ENCODE measurements at regions not wholly inside any gene's neighbourhood (a gene's known extent, or its start where the extent isn't known, plus 50 kb on each side); places are given as distances from the start of the nearest gene placed in this dataset.
"Not testable (repeated sequence)": the region's sequence is repeated elsewhere in the genome, so short reads cannot be mapped to it uniquely, and the experiment has no call there.

DNA sequence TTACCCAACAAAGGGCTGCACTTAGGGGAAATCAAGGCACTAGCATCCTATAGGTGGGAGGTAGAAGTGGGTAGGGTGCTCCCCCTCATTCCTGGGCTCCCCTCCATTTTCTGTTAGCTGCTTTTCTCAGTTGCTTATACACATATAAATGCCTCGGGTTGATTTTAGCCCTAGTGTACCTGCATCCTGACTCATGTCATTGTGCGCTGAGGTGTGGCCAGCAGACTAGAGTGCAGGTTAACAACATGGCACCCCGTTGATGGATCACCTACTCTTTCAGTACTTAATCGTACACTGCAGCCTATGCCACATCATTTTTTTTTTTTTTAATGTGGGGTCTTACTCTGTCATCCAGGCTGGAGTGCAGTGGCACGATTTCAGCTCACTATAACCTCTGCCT, 144.0 kb upstream of the ITGB1 start:
- DNase-seq (ENCODE audit: extremely low read depth, low read depth), result no peak

DNA sequence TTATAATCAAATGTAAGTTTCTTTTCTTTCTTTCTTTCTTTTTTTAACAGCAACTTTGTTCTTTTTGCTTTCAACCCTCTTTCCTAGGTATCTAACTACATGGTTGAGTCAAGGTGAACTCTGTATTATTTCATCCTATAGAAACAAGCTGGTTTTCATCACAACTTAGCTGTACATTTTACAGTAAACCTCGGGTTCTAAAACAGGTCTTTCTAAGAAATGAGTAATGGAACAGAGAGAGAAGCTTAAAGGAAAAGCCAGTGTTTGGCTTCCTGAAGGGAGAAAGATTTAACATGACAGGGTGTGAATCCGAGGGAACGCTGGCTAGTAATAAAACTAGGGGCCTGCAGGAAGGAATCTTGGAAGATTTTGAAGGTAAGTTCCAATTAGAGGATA, 143.4 kb upstream of the ITGB1 start:
- no peak for DNase-seq (ENCODE audit: extremely low read depth, low read depth)

DNA sequence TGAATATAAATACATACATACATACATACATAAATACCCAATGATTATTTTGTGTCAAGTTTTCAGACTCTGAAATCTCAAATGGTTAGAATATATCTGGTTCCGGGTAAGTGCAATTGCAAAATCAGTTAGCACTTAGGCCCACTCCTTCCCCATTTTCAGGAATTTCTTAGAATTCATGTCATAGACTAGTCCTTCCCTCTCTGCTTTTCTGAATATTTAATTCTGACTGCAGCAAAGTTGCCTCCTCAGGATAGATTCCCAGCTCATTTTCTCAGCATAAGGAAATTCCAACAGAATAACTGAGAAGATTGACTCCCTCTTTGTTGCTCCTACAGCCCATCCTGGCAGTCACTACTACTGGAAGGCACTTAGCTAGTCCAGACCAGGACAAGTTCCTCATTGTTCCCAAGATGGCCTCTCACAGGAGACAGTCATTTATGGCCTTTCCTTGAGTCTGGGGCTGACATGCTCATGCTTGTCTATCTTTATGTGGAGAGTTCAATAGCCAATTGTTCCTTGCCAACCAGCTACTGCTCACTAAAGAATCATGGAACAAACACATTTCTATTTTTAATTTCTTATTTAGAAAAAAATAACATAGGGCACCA, 142.9 kb upstream of the ITGB1 start:
- no peak for DNase-seq (ENCODE audit: extremely low read depth, low read depth)

DNA sequence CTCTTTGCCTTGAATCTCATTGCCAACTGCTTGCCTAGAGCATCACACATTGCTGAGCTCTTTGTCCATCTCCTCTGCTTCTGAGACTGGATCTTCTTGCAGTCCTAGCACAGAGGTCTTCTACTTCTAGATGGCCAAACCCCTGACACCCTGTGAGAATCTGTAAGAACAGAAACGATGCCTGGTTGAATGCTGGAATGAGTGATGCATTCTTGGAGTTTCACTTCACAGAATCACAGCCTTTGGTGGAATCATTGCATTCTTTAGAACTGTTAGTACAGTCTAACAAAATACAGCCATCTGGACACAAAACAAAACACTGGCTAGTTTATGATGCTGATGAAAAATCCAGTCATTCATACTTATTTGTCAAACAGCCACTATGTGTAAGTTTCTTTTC, 141.7 kb upstream of the ITGB1 start:
- DNase-seq (ENCODE audit: extremely low read depth, low read depth), result no peak

DNA sequence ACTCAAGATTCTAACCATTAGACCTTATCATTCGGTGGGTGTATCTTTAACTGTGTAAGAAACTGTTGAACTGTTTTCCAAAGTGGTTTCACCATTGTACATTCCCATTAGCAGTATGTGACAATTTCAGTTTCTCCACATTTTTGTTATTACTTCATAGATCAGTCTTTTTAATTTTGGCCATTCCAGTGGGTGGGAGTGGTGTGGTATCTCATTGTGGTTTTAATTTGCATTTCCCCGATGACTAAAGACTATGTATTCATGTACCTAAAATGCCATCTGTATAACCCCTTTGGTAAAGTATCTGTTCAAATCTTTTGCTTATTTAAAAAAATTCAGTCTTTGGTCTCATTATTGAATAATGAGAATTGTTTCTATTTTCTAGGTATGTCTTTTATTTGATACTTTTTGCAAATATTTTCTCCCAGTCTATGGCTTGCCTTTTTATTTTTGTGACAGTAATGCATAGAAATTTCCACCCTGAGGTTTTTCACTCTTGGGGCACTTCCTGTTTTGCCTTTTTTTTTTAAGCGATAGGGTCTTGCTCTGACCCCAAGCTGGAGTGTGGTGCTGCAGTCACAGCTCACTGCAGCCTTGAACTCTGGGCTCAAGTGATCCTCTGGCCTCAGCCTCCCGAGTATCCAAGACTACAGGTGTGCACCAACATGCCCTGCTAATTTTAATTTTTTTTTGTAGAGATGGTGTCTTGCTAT, 141.1 kb upstream of the ITGB1 start:
- no peak for DNase-seq (ENCODE audit: extremely low read depth, low read depth)

DNA sequence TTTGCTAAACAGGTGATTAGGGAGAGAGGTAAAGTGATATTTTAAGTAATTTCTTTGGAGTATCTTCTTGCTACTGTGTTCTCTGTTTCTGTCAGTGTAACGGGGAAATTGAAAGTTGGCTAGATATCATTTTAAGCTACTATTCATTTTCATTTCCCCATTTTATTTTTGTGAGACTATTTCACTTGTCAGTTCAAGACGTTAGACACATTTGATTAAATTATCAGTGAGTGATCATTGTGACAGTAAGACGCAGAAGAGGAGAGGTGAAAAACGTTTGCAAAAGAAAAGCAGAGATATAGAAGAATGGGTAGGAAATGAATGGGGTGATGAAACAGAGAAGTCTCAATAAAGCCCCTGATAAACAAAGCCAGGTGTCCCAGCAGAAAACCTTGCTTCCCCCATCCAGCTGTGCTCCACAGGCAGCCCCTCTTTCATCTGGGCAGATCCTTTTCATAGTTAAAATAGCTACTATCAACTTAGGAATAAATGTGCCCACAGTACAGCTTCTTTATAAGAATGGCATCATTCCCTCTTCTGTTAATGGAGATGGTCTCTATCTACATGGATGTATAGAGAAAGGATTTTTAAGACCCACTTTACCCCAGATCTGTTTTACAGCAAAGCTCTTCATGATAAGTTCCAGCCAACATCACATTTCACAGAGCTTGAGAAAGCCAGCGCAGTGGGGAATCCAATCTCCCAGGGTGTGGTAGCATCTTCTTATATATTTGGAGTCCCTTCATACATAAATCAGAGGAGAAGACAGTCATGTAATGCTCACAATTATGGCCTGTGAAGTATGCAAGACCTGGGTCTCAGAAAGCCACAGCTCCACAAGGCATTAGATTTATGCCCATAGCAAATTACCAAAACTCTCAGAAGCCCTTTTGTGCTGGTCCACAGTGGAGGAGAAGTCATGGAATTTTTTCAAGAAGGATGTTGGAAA, 138.1 kb upstream of the ITGB1 start:
- no peak for DNase-seq (ENCODE audit: extremely low read depth, low read depth)

DNA sequence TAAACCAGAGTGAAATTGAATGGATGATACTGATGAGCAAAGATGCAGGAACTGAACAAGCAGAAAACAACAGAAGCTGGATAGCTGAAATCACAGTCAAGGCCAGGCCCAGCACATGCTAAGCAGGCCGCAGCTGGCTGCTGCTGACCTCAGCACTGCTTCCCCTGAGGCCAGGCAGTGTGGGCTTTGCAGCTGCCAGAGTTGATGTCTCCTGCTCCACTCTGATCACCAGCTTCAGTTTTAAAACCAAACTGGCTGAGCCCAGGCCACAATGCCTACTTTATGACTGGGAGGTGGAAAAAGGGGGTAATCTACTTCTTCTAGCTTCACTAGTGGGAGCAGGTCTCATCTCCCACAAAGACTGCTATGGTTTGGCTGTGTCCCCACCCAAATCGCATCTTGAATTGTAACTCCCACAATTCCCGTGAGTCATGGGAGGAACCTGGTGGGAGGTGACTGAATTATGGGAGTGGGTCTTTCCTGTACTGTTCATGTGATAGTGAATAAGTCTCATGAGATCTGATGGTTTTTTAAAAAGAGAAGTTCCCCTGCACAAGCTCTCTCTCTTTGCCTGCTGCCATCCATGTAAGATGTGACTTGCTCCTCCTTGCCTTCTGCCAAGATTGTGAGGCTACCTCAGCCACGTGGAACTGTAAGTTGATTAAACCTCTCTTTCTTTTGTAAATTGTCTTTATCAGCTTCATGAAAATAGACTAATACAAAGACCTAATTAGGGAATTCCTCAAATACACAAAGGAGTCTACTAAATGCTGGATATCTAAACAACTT, 136.4 kb upstream of the ITGB1 start:
- DNase-seq (ENCODE audit: extremely low read depth, low read depth), result no peak

DNA sequence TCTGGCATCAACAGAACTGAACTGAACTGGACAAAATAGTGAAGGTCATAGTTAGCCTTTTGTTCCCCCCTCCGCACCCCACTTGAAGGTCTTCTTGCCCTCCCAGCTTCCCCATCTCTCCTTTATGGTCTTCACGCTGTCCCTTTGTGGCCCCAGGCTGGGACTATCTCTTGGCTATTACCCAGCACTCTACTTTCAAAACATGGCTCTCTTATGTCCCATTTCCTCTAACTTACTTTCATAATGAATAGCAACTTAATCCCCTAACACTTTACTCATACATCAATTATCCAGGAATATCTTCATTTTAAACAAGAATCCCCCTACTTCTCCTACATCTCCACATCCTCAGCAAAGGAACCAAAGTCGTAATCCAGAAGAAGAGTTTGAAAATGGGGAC, 135.3 kb upstream of the ITGB1 start:
- DNase-seq (ENCODE audit: extremely low read depth, low read depth), result no peak

DNA sequence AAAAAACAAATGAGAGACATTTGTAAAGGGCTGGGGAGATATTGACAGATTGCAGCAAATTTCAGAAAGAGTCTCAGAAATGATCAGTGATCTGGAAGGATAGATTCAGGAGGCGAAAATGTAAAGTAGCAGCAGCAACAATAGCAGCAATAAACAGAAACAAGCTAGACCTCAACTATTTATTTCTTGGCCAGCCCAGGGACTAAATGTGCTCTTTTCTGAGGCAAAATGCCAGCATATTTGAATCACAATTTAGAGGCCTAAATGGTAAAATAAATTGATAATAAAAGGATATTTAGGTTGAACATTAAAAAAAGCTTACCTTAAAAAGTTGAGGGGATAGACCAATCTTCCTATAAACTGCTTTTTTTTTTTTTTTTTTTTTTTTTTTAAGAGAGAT, 134.6 kb upstream of the ITGB1 start:
- DNase-seq (ENCODE audit: extremely low read depth, low read depth), result no peak

DNA sequence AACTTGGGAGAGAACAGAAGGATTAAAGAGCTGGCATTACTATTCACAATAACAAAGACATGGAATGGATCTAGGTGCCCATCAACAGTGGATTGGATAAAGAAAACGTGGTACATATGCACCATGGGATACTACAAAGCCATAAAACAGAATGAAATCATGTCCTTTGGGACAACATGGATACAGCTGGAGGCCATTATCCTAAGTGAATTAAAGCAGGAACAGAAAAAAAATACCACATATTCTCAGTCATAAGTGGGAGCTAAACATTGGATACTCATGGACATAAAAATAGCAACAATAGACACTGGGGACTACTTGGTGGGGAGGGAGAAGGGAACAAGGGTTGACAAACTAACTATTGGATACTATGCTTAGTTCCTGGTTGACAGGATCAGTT, 133.2 kb upstream of the ITGB1 start:
- no peak for DNase-seq (ENCODE audit: extremely low read depth, low read depth)

DNA sequence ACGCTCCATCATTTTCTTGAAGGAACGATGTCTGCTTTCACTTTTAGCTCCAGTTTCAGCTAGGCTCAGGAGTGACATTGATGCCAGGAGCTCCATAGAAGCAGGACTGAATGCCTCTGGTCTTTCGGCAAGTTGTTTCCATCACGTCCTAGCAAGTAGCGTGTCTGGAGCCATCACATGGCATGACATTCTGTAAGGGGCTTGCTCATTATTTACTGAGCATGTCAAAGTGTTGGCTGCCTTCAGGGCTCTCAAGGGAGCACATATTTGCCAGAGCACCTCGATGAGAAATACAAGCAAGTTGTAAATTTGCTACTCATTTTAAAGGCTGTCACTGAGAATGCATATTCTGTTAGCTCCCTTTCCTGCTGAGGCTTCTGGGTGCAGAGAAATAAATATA, 131.0 kb upstream of the ITGB1 start:
- no peak for DNase-seq (ENCODE audit: extremely low read depth, low read depth)

DNA sequence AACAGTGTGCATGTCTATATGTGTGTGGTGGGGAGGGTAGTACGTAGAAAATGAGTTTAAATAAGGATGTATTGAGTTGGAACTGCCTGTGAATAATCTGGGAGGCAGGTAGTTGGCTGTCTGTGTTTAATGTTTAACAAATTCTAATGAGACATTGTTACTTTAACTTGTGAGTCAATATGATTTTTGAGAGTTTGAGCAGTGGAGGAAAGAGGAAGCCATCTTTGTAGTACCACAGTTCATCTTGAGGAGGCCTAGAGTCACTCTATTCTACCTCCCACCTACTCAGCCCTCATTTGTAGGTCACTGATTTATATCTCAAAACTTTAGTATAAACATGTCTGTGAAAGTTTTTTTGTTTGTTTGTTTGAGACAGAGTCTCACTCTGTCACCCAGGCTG, 129.9 kb upstream of the ITGB1 start:
- DNase-seq (ENCODE audit: extremely low read depth, low read depth), result no peak

DNA sequence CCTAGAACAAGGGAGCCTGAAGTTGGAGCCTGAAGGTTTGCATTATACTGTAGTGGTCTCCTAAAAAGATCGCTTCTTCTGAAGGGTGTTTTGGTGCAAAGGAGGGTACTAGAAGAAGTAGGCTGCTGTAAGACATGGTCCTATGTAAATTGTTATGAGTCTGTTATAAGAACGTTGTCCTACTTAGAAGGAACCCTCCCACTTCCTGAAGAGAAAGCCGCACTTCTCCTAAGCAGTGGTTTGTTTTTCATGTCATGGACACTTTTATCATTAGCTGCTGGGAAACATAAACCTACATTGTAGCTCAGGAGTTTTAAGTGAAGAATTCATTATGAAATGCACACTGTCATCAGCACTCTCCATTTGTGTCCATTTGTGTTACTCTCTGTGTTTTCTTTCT, 129.1 kb upstream of the ITGB1 start:
- DNase-seq (ENCODE audit: extremely low read depth, low read depth), result no peak

DNA sequence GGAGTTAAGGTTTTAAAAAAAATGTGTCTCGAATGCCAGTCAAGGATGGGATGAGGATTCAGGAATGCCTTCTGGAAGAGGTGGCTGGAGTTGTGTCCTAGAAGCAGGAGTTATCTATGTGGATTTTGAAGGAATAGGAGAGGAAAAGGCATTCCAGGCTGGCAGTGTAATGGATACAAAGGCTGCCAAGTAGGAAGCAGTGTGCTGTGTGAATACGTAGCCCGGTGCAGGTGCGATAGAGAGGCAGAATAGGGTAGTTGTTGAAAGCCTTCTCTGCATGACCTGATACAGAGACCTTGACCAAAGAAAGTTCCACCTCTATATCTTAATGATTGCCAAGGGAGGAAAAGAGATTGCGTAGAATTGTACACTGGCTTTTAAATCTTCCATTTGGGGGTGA, 128.1 kb upstream of the ITGB1 start:
- no peak for DNase-seq (ENCODE audit: extremely low read depth, low read depth)

DNA sequence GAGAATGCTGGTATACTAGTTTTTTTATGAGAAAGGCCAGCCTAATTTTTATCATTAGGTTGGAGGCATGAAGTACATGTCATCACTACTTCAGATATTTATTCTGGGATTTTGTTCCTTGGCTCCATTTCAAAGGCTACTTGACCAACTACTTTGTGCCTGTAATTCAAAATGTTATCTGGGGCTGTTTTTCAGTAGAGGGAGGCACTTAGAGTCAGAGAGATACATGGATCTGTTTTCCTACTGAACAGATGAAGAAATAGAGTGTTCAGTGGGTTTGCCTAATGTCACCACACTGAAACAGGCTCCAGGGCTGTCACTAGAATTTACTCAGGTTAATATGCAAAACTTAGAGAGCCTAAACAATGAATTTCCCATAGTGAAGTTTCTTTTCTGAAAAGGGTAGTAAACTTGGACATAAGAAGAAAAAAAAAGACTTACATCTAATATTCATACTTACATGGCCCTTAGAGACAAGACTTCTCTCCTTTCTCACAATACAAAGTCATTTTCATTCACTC, 127.3 kb upstream of the ITGB1 start:
- no peak for DNase-seq (ENCODE audit: extremely low read depth, low read depth)

DNA sequence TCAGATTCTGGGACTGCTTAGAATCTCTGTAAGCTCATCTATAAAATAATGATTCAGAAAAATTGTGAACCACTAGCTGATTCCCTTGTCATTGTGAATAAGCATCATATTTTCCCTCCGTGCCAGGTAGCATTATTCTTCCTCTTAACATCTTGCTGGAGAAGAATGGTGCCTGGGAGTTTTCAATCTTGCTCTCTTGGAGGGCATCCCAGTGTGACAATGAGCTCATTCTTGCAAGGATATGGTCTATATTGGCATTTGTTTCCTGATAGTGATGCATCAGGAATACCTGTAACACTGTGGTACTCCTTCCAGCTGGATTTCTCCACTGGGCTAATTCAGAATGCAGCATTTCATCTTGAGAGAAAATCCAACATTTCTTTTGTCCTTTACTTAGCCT, 126.4 kb upstream of the ITGB1 start:
- no peak for DNase-seq (ENCODE audit: extremely low read depth, low read depth)

DNA sequence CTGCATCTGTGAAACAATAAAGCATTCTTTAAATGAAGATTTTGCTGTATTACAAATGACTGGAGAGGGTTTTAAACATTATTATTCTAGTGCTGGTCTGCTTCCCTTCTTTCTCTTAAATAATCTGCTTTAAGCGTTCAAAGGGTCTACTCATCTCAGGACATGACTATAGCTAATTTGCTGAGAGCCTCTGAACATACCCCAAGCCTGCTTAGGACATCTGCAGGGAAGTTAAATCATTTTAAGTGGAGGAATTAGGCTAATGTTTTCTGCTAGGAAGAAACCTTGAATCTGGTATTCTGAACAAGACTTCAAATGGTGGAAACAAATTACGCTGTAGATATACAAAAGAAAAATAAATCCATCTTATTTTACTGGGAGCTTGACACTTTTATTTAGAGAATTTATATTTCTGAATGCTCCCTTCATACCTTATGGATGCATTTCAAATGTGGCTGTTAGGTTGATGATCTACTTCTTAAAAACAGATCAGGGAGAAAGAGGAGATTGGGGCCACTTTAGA, 124.4 kb upstream of the ITGB1 start:
- DNase-seq (ENCODE audit: extremely low read depth, low read depth), result no peak

DNA sequence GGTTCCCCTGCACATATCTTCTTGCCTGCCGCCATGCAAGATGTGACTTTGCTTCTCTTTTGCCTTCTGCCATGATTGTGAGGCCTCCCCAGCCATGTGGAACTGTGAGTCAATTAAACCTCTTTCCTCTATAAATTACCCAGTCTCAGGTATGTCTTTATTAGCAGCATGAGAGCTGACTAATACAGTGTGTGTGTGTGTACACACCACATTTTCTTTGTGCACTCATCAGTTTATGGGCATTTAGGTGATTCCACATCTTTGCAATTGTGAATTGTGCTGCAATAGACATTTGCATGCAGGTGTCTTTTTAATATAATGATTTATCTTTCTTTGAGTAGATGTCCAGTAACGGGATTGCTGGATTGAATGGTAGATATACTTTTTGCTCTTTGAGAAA, 122.4 kb upstream of the ITGB1 start:
- DNase-seq (ENCODE audit: extremely low read depth, low read depth), result not testable (repeated sequence)

DNA sequence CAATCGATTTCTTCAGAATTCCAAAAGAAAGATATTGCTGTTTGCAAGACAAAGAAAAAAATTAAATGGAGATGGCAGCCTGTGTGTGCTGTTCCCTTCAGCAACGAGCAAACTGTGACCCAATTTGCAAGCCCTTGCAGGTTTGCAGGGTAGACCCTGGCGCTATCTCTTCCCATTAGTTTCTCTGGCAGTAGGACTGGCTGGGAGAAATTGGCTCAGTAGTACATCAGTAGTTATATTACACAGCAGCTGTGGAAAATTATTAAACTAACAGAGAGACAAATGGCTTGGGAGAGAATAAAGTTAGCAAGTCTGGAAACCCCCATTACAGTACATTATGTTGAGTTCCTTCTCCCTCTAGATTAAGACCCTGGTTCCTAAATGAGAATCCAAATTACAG, 116.4 kb upstream of the ITGB1 start:
- no peak for DNase-seq (ENCODE audit: extremely low read depth, low read depth)

DNA sequence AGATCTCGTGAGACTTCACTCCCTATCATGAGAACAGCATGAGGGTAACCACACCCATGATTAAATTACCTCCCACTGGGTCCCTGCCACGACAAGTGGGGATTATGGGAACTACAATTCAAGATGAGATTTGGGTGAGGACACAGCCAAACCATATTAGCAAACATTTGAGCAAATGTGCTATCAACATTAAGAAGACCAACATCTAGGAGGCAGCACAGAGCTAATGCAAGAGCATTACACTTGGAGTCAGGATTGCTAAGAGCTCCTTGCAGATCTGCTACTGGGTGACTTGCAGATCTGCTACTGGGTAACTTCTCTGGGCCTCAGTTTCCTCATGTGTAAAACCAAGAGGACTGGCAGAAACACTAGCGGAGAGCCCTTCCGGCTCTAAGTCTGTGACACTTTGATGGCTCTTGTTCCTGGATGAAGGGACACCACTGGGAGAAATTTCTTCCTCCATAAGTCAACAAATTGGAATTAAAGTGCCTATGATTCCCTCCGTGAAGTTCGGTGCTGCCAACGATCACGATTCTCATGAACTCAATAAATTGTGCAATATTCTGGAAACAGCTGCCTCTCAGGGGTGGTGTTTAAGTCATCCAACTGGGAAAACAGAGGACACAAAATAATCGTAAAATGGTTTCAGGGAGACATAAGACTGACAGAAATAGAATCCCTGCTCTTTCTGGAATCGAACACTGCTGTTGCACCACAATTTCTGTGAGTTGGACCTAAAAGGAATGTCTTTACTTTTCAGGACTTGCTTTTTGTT, 115.8 kb upstream of the ITGB1 start:
- no peak for DNase-seq (ENCODE audit: extremely low read depth, low read depth)

All from NCI-H460 (cell line).